GM19043 (cell line): ENCODE measurements at regions not wholly inside any gene's neighbourhood (a gene's known extent, or its start where the extent isn't known, plus 50 kb on each side); places are given as distances from the start of the nearest gene placed in this dataset.

Experiments
- ATAC-seq: cut with Tn5 transposase; IDR thresholded peaks from one replicate; pipeline ENCODE4 v1.9.1; 2021; ENCODE audit warnings: low read depth; ENCODE audit not compliant: unreplicated experiment

- no peak for ATAC-seq
These were observed 522.5 kb upstream of the LRRN3 start for GRCh38 chr7:110568388-110568787.

- no peak for ATAC-seq
These were observed 522.0 kb upstream of the LRRN3 start for GRCh38 chr7:110568932-110569331.

GRCh38 chr7:110569486-110570205, 521.3 kb upstream of the LRRN3 start:
- ATAC-seq: no peak

GRCh38 chr7:110573862-110574528, 516.9 kb upstream of the LRRN3 start:
- ATAC-seq: no peak

GRCh38 chr7:110587294-110587693, 503.6 kb upstream of the LRRN3 start:
- no peak for ATAC-seq

- ATAC-seq: no peak
These were observed 500.5 kb upstream of the LRRN3 start for GRCh38 chr7:110590415-110590814.

- no peak for ATAC-seq
These were observed 499.6 kb upstream of the LRRN3 start for GRCh38 chr7:110591341-110591740.

- no peak for ATAC-seq
These were observed 498.4 kb upstream of the LRRN3 start for GRCh38 chr7:110592557-110592956.

GRCh38 chr7:110593355-110593754, 497.6 kb upstream of the LRRN3 start:
- ATAC-seq: no peak

GRCh38 chr7:110595694-110596093, 495.2 kb upstream of the LRRN3 start:
- ATAC-seq: no peak

- ATAC-seq: no peak
These were observed 490.0 kb upstream of the LRRN3 start for GRCh38 chr7:110600956-110601355.

- ATAC-seq: no peak
These were observed 489.2 kb upstream of the LRRN3 start for GRCh38 chr7:110601710-110602109.

GRCh38 chr7:110604206-110604605, 486.7 kb upstream of the LRRN3 start:
- ATAC-seq: no peak

- no peak for ATAC-seq
These were observed 486.0 kb upstream of the LRRN3 start for GRCh38 chr7:110604885-110605284.

GRCh38 chr7:110607050-110607857, 483.7 kb upstream of the LRRN3 start:
- ATAC-seq: no peak

- no peak for ATAC-seq
These were observed 481.6 kb upstream of the LRRN3 start for GRCh38 chr7:110609336-110609735.

GRCh38 chr7:110612680-110613079, 478.2 kb upstream of the LRRN3 start:
- ATAC-seq: no peak
